Activated naive CD4-positive, alpha-beta T cell treated with anti-CD3 and anti-CD28 coated beads, Interleukin-2, amount 50 U/mL, for 72 hours (primary cell): ENCODE measurements at regions not wholly inside any gene's neighbourhood (a gene's known extent, or its start where the extent isn't known, plus 50 kb on each side); places are given as distances from the start of the nearest gene placed in this dataset.
"Not testable (repeated sequence)": the region's sequence is repeated elsewhere in the genome, so short reads cannot be mapped to it uniquely, and the experiment has no call there.

Experiments used
- ATAC-seq, 2 donors: fragments of 150-1000 bp; cut with Tn5 transposase; 2 replicates each; pipeline ENCODE4 v1.10.0; 2021; ENCODE audit warnings: mild to moderate bottlenecking in 2 of 2, moderate library complexity in 2 of 2
- DNase-seq, 2 donors: peaks; one replicate each; pipeline ENCODE4 v3.0.0; 2021 to 2022; ENCODE audit warnings: low spot score in 2 of 2
- H3K27ac Mint-ChIP-seq, 2 donors: one replicate each; pipeline ENCODE4 v1.8.0; 2022; ENCODE audit warnings: mild to moderate bottlenecking in 2 of 2, mixed read lengths in 2 of 2
- H3K36me3 Mint-ChIP-seq, 2 donors: one replicate each; pipeline ENCODE4 v1.8.0; 2022; ENCODE audit warnings: mixed read lengths in 2 of 2
- H3K9me3 Mint-ChIP-seq, 2 donors: one replicate each; pipeline ENCODE4 v1.8.0; 2022; ENCODE audit warnings: mixed read lengths in 2 of 2

GRCh38 chr7:67301667-67302066 lies 305.0 kb downstream of the TYW1 start:
- ATAC-seq, result no peak
- no peaks in the 10 kb centered on the region for H3K36me3 Mint-ChIP-seq

GRCh38 chr7:67302113-67303039 lies 305.7 kb downstream of the TYW1 start:
- ATAC-seq (peak; percentile 91 to 94), DNase-seq (peak; percentile 95 to 98)
- peak overlapping the region; percentile 92 to 96 for H3K27ac Mint-ChIP-seq
- H3K36me3 Mint-ChIP-seq, result no peaks in the 10 kb centered on the region
- H3K9me3 Mint-ChIP-seq, result no peaks in the 10 kb centered on the region

More at GRCh38 chr7:67301667-67302066, 305.0 kb downstream of the TYW1 start:
- Mint-ChIP-seq H3K27ac (peak overlapping the region in 1 of 2 donors; percentile 92), H3K9me3 (no peaks in the 10 kb centered on the region)
- DNase-seq, result no peak

GRCh38 chr7:67304846-67305245 lies 308.2 kb downstream of the TYW1 start:
- DNase-seq, H3K36me3 Mint-ChIP-seq, H3K9me3 Mint-ChIP-seq, ATAC-seq: not testable (repeated sequence)
- peak overlapping the region in 1 of 2 donors; percentile 77 for H3K27ac Mint-ChIP-seq

GRCh38 chr7:67306331-67306730 lies 309.7 kb downstream of the TYW1 start:
- no peak for DNase-seq
- Mint-ChIP-seq H3K27ac (no peak overlapping the region), H3K9me3 (no peaks in the 10 kb centered on the region), H3K36me3 (peaks cover 5 to 16% of the 10 kb centered on the region in 2 donors)
- no peak for ATAC-seq

GRCh38 chr7:67309764-67310549 lies 313.3 kb downstream of the TYW1 start:
- no peak overlapping the region for H3K27ac Mint-ChIP-seq
- H3K36me3 Mint-ChIP-seq, result peaks cover 5 to 22% of the 10 kb centered on the region in 2 donors

GRCh38 chr7:67311901-67312300 lies 315.3 kb downstream of the TYW1 start:
- peaks cover 5 to 22% of the 10 kb centered on the region in 2 donors for H3K36me3 Mint-ChIP-seq
- DNase-seq (no peak), ATAC-seq (no peak)
- no peak overlapping the region for H3K27ac Mint-ChIP-seq
- no peaks in the 10 kb centered on the region for H3K9me3 Mint-ChIP-seq

More at GRCh38 chr7:67309764-67310549, 313.3 kb downstream of the TYW1 start:
- no peak for DNase-seq
- no peaks in the 10 kb centered on the region for H3K9me3 Mint-ChIP-seq
- no peak for ATAC-seq

- no peak for ATAC-seq
- Mint-ChIP-seq H3K9me3 (no peaks in the 10 kb centered on the region), H3K27ac (no peak overlapping the region), H3K36me3 (peaks cover 5 to 22% of the 10 kb centered on the region in 2 donors)
- no peak for DNase-seq
Measured at GRCh38 chr7:67313213-67313612, 316.6 kb downstream of the TYW1 start.

- not testable (repeated sequence) for H3K36me3 Mint-ChIP-seq, DNase-seq, ATAC-seq, H3K27ac Mint-ChIP-seq, H3K9me3 Mint-ChIP-seq
Measured at GRCh38 chr7:67316902-67317301, 320.3 kb downstream of the TYW1 start.

- not testable (repeated sequence) for DNase-seq, H3K27ac Mint-ChIP-seq, H3K9me3 Mint-ChIP-seq, H3K36me3 Mint-ChIP-seq, ATAC-seq
Measured at GRCh38 chr7:67328257-67328656, 331.6 kb downstream of the TYW1 start.

GRCh38 chr7:67335165-67335564 lies 338.5 kb downstream of the TYW1 start:
- not testable (repeated sequence) for H3K36me3 Mint-ChIP-seq, DNase-seq, H3K9me3 Mint-ChIP-seq, H3K27ac Mint-ChIP-seq, ATAC-seq

- ATAC-seq, H3K27ac Mint-ChIP-seq, H3K36me3 Mint-ChIP-seq, DNase-seq, H3K9me3 Mint-ChIP-seq: not testable (repeated sequence)
Measured at GRCh38 chr7:67335663-67336062, 339.0 kb downstream of the TYW1 start.

- H3K9me3 Mint-ChIP-seq, H3K36me3 Mint-ChIP-seq, H3K27ac Mint-ChIP-seq, ATAC-seq, DNase-seq: not testable (repeated sequence)
Measured at GRCh38 chr7:67338545-67338944, 341.9 kb downstream of the TYW1 start.

- Mint-ChIP-seq H3K9me3 (peaks cover 0 to 4% of the 10 kb centered on the region in 2 donors), H3K27ac (peak overlapping the region in 1 of 2 donors; percentile 12), H3K36me3 (peaks cover 6 to 14% of the 10 kb centered on the region in 2 donors)
- ATAC-seq (no peak), DNase-seq (no peak)
Measured at GRCh38 chr7:67341153-67341768, 344.6 kb downstream of the TYW1 start.

- peak overlapping the region; percentile 23 to 44 for H3K27ac Mint-ChIP-seq
- no peak for DNase-seq
- H3K36me3 Mint-ChIP-seq, result peaks cover 6 to 14% of the 10 kb centered on the region in 2 donors
- no peak for ATAC-seq
- peaks cover 0 to 4% of the 10 kb centered on the region in 2 donors for H3K9me3 Mint-ChIP-seq
Measured at GRCh38 chr7:67343114-67343513, 346.5 kb downstream of the TYW1 start.

- H3K36me3 Mint-ChIP-seq, result peaks cover 6 to 14% of the 10 kb centered on the region in 2 donors
- H3K9me3 Mint-ChIP-seq, result peaks cover 0 to 4% of the 10 kb centered on the region in 2 donors
- ATAC-seq (no peak), DNase-seq (no peak)
- H3K27ac Mint-ChIP-seq, result peak overlapping the region in 1 of 2 donors; percentile 44
Measured at GRCh38 chr7:67343572-67343971, 346.9 kb downstream of the TYW1 start.

GRCh38 chr7:67344481-67345193 lies 348.0 kb downstream of the TYW1 start:
- ATAC-seq (no peak), DNase-seq (no peak)
- H3K36me3 Mint-ChIP-seq, result peaks cover 6 to 14% of the 10 kb centered on the region in 2 donors
- peaks cover 0 to 4% of the 10 kb centered on the region in 2 donors for H3K9me3 Mint-ChIP-seq
- H3K27ac Mint-ChIP-seq, result peak overlapping the region in 1 of 2 donors; percentile 77
